ENCODE measurements at regions not wholly inside any gene's neighbourhood (a gene's known extent, or its start where the extent isn't known, plus 50 kb on each side); places are given as distances from the start of the nearest gene placed in this dataset.

DNA sequence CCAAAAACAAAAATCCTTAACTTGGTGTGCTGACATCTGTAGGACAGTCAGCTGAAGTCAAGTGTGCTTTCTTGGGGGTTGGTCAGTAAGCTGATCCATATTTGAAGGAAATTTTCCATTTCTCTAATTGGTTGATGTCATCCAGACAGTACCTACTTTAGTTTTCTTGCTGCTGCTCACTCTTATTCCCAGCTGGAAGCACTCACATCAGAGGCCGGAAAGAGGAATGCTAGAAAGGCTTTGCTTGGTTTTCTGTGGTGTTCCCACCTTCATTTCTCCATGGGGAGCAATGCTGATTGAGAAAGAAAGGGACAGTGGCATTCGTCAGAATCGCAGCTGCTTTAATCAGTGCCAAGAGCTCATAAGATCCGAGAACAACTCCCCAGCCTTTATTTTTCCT is 227.0 kb downstream of the C4orf33 start:
- no peak for TF ChIP-seq POLR2A (IDR thresholded peaks at IDR 0.05)
- TF ChIP-seq, protein P1, sequence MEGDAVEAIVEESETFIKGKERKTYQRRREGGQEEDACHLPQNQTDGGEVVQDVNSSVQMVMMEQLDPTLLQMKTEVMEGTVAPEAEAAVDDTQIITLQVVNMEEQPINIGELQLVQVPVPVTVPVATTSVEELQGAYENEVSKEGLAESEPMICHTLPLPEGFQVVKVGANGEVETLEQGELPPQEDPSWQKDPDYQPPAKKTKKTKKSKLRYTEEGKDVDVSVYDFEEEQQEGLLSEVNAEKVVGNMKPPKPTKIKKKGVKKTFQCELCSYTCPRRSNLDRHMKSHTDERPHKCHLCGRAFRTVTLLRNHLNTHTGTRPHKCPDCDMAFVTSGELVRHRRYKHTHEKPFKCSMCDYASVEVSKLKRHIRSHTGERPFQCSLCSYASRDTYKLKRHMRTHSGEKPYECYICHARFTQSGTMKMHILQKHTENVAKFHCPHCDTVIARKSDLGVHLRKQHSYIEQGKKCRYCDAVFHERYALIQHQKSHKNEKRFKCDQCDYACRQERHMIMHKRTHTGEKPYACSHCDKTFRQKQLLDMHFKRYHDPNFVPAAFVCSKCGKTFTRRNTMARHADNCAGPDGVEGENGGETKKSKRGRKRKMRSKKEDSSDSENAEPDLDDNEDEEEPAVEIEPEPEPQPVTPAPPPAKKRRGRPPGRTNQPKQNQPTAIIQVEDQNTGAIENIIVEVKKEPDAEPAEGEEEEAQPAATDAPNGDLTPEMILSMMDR (IDR thresholded peaks at IDR 0.05), result no peak

Data from right lobe of liver (tissue), 4 donors.